HepG2 (cell line): ENCODE measurements at regions not wholly inside any gene's neighbourhood (a gene's known extent, or its start where the extent isn't known, plus 50 kb on each side); places are given as distances from the start of the nearest gene placed in this dataset.

Experiments
- FIP1L1 ChIP-seq: fragments of 200-400 bp; formaldehyde crosslinking; IDR thresholded peaks from 2 replicates; pipeline ENCODE4 v1.6.1; 2018; ENCODE audit warnings: low read depth, mild to moderate bottlenecking, low read length, moderate library complexity, borderline replicate concordance; ENCODE audit not compliant: insufficient read depth
- GATAD2A ChIP-seq: IDR thresholded peaks from 2 replicates; pipeline ENCODE4 v1.6.1; 2016
- MED13 ChIP-seq: sonication (generic); formaldehyde crosslinking; IDR thresholded peaks from 2 replicates; pipeline ENCODE4 v1.5.0; 2020; ENCODE audit warnings: missing genetic modification reagents
- MED8 ChIP-seq: sonication (generic); formaldehyde crosslinking; IDR thresholded peaks from 2 replicates; pipeline ENCODE4 v1.8.1; 2023; ENCODE audit warnings: mild to moderate bottlenecking, missing genetic modification reagents; ENCODE audit not compliant: insufficient replicate concordance
- MTF1 ChIP-seq: sonication (generic); formaldehyde crosslinking; IDR thresholded peaks from 2 replicates; pipeline ENCODE4 v1.5.0; 2020; ENCODE audit warnings: missing genetic modification reagents
- SCMH1 ChIP-seq: sonication (generic); formaldehyde crosslinking; IDR thresholded peaks from 2 replicates; pipeline ENCODE4 v1.9.0; 2021; ENCODE audit warnings: missing genetic modification reagents, mild to moderate bottlenecking, borderline replicate concordance
- ZBTB20 ChIP-seq: sonication (generic); formaldehyde crosslinking; IDR thresholded peaks from 2 replicates; pipeline ENCODE4 v1.8.1; 2023; ENCODE audit warnings: missing genetic modification reagents, low read depth, mild to moderate bottlenecking, borderline replicate concordance
- ZNF678 ChIP-seq: sonication (generic); formaldehyde crosslinking; IDR thresholded peaks from 2 replicates; pipeline ENCODE4 v1.4.0; 2020; ENCODE audit warnings: mild to moderate bottlenecking, missing genetic modification reagents
- ZNF7 ChIP-seq: IDR thresholded peaks from 2 replicates; pipeline ENCODE4 v1.6.1; 2016; ENCODE audit warnings: missing biosample characterization, missing genetic modification reagents
- TF ChIP-seq, protein P1 (sequence below): sonication (generic); formaldehyde crosslinking; IDR thresholded peaks from one replicate; pipeline ENCODE4 v1.5.1; 2020; ENCODE audit warnings: mild to moderate bottlenecking, missing genetic modification reagents; ENCODE audit errors: not compliant biosample characterization

DNA sequence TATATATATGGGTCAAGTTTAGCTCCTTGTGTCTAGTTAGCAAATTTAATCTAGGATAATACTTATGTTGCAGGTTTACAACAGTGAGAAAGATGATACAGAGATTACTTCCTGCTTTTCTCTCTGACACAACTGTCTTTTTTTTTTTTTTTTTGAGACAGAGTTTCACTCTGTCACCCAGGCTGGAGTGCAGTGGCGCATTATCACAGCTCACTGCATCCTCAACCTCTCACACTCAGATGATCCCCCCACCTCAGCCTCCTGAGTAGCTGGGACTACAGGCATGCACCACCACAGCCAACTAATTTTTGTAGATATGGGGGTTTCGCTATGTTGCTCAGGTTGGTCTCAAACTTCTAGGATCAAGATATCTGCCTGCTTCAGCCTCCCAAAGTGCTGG lies 706.9 kb upstream of the SOX9 start (continued):
- TF ChIP-seq, protein P1, sequence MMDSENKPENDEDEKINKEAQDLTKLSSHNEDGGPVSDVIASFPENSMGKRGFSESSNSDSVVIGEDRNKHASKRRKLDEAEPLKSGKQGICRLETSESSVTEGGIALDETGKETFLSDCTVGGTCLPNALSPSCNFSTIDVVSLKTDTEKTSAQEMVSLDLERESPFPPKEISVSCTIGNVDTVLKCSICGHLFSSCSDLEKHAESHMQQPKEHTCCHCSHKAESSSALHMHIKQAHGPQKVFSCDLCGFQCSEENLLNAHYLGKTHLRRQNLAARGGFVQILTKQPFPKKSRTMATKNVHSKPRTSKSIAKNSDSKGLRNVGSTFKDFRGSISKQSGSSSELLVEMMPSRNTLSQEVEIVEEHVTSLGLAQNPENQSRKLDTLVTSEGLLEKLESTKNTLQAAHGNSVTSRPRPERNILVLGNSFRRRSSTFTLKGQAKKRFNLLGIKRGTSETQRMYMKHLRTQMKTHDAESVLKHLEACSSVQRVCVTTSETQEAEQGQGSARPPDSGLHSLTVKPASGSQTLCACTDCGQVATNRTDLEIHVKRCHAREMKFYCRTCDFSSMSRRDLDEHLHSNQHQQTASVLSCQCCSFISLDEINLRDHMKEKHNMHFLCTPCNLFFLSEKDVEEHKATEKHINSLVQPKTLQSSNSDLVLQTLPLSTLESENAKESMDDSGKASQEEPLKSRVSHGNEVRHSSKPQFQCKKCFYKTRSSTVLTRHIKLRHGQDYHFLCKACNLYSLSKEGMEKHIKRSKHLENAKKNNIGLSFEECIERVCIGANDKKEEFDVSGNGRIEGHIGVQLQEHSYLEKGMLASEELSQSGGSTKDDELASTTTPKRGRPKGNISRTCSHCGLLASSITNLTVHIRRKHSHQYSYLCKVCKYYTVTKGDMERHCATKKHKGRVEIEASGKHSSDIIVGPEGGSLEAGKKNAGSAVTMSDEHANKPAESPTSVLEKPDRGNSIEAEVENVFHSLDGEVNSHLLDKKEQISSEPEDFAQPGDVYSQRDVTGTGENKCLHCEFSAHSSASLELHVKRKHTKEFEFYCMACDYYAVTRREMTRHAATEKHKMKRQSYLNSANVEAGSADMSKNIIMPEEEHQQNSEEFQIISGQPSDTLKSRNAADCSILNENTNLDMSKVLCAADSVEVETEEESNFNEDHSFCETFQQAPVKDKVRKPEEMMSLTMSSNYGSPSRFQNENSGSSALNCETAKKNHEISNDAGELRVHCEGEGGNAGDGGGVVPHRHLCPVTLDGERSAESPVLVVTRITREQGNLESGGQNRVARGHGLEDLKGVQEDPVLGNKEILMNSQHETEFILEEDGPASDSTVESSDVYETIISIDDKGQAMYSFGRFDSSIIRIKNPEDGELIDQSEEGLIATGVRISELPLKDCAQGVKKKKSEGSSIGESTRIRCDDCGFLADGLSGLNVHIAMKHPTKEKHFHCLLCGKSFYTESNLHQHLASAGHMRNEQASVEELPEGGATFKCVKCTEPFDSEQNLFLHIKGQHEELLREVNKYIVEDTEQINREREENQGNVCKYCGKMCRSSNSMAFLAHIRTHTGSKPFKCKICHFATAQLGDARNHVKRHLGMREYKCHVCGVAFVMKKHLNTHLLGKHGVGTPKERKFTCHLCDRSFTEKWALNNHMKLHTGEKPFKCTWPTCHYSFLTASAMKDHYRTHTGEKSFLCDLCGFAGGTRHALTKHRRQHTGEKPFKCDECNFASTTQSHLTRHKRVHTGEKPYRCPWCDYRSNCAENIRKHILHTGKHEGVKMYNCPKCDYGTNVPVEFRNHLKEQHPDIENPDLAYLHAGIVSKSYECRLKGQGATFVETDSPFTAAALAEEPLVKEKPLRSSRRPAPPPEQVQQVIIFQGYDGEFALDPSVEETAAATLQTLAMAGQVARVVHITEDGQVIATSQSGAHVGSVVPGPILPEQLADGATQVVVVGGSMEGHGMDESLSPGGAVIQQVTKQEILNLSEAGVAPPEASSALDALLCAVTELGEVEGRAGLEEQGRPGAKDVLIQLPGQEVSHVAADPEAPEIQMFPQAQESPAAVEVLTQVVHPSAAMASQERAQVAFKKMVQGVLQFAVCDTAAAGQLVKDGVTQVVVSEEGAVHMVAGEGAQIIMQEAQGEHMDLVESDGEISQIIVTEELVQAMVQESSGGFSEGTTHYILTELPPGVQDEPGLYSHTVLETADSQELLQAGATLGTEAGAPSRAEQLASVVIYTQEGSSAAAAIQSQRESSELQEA (CRISPR knock-in tag) = no peak
- TF ChIP-seq MTF1 (CRISPR knock-in tag) (no peak), MED13 (no peak), ZNF678 (no peak), FIP1L1 (no peak), GATAD2A (no peak), SCMH1 (CRISPR knock-in tag) (no peak), MED8 (CRISPR knock-in tag) (no peak), ZNF7 (CRISPR knock-in tag) (no peak), ZBTB20 (CRISPR knock-in tag) (no peak)
